Fibroblast of lung (primary cell): ENCODE measurements at regions not wholly inside any gene's neighbourhood (a gene's known extent, or its start where the extent isn't known, plus 50 kb on each side); places are given as distances from the start of the nearest gene placed in this dataset.

ENCODE experiments used
- EZH2 ChIP-seq: IDR thresholded peaks from 2 replicates; pipeline ENCODE4 v1.5.1; 2012; ENCODE audit warnings: low read length, control low read depth, mild to moderate bottlenecking; ENCODE audit errors: missing control alignments
- TF ChIP-seq, protein P1 (sequence below), 2 donors: IDR thresholded peaks in 1 of 2; conservative IDR thresholded peaks in 1 of 2; 1 replicate in 1 of 2; 2 replicates in 1 of 2; pipeline ENCODE4 v1.5.1; 2011 to 2012; ENCODE audit warnings: low read length in 2 of 2, control low read depth in 1 of 2, inconsistent platforms in 1 of 2, low read depth in 1 of 2, mild to moderate bottlenecking in 1 of 2

DNA sequence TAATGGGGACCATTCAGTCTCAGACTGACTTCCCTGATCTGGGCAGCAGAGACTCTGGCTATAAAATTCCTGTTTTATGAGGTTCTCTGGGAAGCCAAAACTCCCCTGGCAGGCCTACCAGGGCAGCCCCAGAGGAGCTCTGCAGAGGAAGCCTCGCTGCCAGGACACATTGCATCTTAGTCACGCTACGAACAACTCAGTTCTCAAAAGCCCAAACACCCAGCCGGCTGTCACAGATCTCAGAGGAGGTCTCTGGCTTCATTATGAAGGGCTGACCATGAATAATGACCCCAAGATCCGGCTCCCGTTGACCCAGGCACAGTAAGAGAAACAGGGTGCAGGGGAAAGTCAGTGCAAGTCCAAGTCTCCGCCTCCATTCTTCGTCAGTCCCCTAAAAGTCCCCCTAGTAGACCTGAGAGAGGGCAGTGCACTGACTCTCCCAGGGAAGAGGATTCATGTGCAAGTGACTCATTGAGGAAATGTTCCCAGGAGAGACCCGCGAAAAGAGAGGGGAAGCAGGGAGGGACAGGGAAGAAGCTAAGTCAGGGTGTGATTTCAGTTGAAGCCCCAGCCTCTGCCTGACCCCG is 212.3 kb downstream of the CYP26B1 start:
- TF ChIP-seq EZH2: no peak
- TF ChIP-seq, protein P1, sequence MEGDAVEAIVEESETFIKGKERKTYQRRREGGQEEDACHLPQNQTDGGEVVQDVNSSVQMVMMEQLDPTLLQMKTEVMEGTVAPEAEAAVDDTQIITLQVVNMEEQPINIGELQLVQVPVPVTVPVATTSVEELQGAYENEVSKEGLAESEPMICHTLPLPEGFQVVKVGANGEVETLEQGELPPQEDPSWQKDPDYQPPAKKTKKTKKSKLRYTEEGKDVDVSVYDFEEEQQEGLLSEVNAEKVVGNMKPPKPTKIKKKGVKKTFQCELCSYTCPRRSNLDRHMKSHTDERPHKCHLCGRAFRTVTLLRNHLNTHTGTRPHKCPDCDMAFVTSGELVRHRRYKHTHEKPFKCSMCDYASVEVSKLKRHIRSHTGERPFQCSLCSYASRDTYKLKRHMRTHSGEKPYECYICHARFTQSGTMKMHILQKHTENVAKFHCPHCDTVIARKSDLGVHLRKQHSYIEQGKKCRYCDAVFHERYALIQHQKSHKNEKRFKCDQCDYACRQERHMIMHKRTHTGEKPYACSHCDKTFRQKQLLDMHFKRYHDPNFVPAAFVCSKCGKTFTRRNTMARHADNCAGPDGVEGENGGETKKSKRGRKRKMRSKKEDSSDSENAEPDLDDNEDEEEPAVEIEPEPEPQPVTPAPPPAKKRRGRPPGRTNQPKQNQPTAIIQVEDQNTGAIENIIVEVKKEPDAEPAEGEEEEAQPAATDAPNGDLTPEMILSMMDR (conservative IDR thresholded peaks at IDR 0.05 in 1 of 2, IDR thresholded peaks at IDR 0.05 in 1 of 2; ENCODE audit: low read depth in 1 of 2, low read length in 2 of 2): no peak
